ENCODE measurements at regions not wholly inside any gene's neighbourhood (a gene's known extent, or its start where the extent isn't known, plus 50 kb on each side); places are given as distances from the start of the nearest gene placed in this dataset.

GRCh38 chr7:70884809-70885208 is 247.1 kb upstream of the GALNT17 start:
- TF ChIP-seq CTCF (IDR thresholded peaks at IDR 0.05), result no peak
- no peak for TF ChIP-seq POLR2A (IDR thresholded peaks at IDR 0.05)
